GM06990 (cell line): ENCODE measurements at regions not wholly inside any gene's neighbourhood (a gene's known extent, or its start where the extent isn't known, plus 50 kb on each side); places are given as distances from the start of the nearest gene placed in this dataset.

Experiments used
- DNase-seq: peaks from one replicate; pipeline ENCODE4 v3.0.0-alpha.2; 2011; ENCODE audit not compliant: insufficient read length; ENCODE audit errors: extremely low read depth
- H3K27me3 ChIP-seq: replicated peaks from 2 replicates; pipeline ENCODE4 v1.6.0; 2011; ENCODE audit warnings: low read length; ENCODE audit not compliant: control insufficient read depth, insufficient read depth
- H3K36me3 ChIP-seq: 2 replicates; pipeline ENCODE4 v1.5.1; 2011; ENCODE audit warnings: low read length; ENCODE audit not compliant: control insufficient read depth, insufficient read depth
- H3K4me3 ChIP-seq: replicated peaks from 2 replicates; pipeline ENCODE4 v1.5.1; 2011; ENCODE audit warnings: low read depth, mild to moderate bottlenecking, control low read depth, low read length
- CTCF ChIP-seq: IDR thresholded peaks from 2 replicates; pipeline ENCODE4 v1.5.1; 2011; ENCODE audit warnings: low read length, control low read depth, mild to moderate bottlenecking, inconsistent platforms; ENCODE audit not compliant: insufficient read depth, poor library complexity, severe bottlenecking

GRCh38 chr18:11419338-11419737 lies 190.1 kb upstream of the SLC35G4 start:
- no peak overlapping the region for H3K4me3 ChIP-seq
- 0 out of 2 replicates have a peak, but pooled peaks cover 1% of the 10 kb centered on the region for H3K27me3 ChIP-seq
- no peak for DNase-seq
- TF ChIP-seq CTCF = no peak
- no peaks in the 10 kb centered on the region for H3K36me3 ChIP-seq

DNA sequence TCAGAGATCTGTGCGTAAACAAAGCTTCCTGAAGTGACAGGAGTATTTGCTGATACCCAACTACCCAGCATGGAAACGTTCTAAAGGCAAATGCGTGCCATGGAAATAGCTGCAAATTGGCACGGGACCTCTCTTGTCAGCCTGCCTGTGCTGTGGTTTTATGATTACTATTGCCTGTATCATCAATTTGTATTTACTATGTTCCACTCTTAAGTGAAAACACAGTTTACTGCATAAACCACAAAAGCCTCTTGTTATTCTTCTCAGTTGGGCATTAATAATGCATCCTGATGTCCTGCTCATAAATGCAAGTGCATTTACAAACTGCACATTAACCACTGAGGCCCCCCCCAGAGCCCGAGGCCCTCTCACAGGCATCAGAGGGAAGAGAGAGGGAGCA lies 196.6 kb upstream of the SLC35G4 start:
- 0 out of 2 replicates have a peak, but pooled peaks cover 1% of the 10 kb centered on the region for H3K27me3 ChIP-seq
- H3K36me3 ChIP-seq = no peaks in the 10 kb centered on the region
- no peak for TF ChIP-seq CTCF
- H3K4me3 ChIP-seq = no peak overlapping the region
- DNase-seq = no peak

- no peak for TF ChIP-seq CTCF
- no peak for DNase-seq
- H3K27me3 ChIP-seq = no peaks in the 10 kb centered on the region
- no peaks in the 10 kb centered on the region for H3K36me3 ChIP-seq
- no peak overlapping the region for H3K4me3 ChIP-seq
Observed at GRCh38 chr18:11411048-11411447, 198.3 kb upstream of the SLC35G4 start.

DNA sequence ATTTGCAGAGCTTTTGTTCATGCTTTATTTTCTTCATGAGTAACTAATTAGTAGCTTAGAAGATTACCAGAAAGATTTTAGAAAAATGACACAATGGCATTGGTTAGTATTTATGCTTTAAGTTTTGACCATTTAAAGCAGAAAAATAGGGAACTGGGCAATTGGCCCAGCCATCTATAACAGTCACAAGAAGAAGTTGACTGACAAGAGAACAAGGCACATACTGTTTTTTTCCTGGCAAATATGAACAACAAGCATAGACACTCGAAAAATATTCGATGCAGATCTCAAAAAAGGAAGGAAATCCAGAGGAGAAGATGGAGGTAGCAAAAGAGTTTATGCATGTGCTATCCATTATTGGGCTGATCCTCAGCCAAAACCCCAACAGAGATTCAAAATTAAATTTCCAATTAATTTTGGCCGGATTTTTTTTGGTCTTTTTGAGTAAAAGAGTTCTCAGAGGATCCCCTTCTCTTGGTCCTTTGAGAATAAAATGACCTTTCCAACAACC lies 200.8 kb upstream of the SLC35G4 start:
- H3K36me3 ChIP-seq = no peaks in the 10 kb centered on the region
- H3K4me3 ChIP-seq = no peak overlapping the region
- H3K27me3 ChIP-seq = no peaks in the 10 kb centered on the region
- TF ChIP-seq CTCF = no peak
- DNase-seq = no peak

DNA sequence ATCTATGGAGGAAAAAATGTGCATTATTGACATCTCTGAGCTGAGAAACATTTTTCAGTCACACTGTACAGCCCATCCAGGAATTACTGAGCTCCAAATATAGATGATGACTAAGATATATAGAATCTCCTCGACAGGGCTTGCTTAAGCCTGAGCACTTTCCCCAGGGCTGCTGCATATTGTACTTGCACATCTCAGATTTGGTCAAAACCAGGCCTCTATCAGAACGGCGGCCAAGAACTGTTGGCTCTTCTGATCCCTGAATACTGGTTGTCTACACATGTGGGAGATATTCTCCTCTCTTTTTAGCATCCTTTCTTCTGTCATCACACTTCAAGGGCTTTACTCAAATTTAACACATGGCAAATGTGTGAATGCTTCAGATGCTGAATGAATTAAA lies 201.5 kb upstream of the SLC35G4 start:
- no peak for DNase-seq
- no peak for TF ChIP-seq CTCF
- no peaks in the 10 kb centered on the region for H3K36me3 ChIP-seq

GRCh38 chr18:11405804-11406203 lies 203.6 kb upstream of the SLC35G4 start:
- DNase-seq = no peak
- no peaks in the 10 kb centered on the region for H3K36me3 ChIP-seq
- no peaks in the 10 kb centered on the region for H3K27me3 ChIP-seq
- H3K4me3 ChIP-seq = no peak overlapping the region
- TF ChIP-seq CTCF = no peak

More for the DNA sequence above, 201.5 kb upstream of the SLC35G4 start:
- Histone ChIP-seq H3K27me3 (no peaks in the 10 kb centered on the region), H3K4me3 (no peak overlapping the region)
